IPS-NIHi7 (cell line): ENCODE measurements at regions not wholly inside any gene's neighbourhood (a gene's known extent, or its start where the extent isn't known, plus 50 kb on each side); places are given as distances from the start of the nearest gene placed in this dataset.
A peak's percentile ranks its signal among the peaks of the same experiment; 100 is the strongest.

Experiments
- DNase-seq: peaks from one replicate; pipeline ENCODE4 v3.0.0; 2012; ENCODE audit warnings: mixed read lengths; ENCODE audit errors: extremely low spot score

DNA sequence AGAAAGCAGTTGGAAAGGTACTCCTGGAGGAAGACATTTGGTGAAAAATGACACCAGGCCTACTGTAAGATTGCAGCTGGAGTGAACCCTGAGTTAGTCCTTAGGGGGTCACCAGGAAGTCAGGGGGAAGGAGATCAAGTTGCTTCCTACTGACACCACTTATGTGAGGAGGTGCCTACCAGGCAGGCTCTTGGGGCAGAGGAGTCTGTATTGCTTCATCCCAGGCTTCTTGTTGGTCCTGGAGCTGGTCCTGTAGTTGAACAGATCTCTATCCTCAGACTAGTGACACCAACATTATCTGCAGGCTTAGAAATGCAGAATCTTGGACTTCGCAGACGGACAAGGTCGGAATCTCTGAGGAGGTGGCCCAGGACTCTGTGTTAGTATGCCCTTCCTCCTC, 116.0 kb upstream of the ARGLU1 start:
- no peak for DNase-seq

DNA sequence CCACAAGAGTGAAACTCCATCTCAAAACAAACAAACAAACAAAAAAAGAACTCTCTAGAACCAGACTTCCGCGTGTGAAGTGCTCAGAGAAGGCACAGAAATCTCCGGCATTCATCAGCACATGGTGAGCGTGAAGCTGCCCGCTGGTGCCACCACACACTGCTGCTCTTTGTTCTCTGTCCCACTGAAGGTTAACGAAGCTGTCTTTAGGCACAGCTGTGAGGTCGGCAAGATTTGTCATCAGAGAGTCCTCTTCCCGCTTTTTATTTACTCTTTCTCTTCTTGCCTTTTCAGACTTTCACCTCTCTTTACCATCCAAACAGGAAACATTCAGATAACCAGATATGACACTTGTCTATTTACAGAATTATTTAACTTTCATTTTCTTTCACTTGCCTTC, 115.2 kb upstream of the ARGLU1 start:
- DNase-seq = no peak

DNA sequence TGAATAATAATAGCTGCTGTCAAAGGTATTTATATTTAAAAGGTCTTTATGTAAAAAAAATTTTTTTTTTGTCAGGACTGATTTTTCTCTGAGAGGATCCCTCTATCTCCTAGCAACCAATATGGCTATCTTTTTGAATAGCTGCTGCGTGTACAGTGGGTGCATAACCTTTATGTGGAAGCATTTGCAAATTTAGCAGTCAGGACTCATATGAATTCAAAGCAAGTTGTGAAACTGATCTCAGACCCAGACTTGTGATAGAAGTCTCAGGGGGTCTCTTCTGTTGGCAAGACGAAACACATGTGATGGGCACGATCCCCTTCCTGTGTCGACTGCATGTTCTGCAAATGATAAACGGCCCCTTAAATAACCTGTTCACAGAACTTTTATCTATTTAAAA, 114.1 kb upstream of the ARGLU1 start:
- DNase-seq = no peak

DNA sequence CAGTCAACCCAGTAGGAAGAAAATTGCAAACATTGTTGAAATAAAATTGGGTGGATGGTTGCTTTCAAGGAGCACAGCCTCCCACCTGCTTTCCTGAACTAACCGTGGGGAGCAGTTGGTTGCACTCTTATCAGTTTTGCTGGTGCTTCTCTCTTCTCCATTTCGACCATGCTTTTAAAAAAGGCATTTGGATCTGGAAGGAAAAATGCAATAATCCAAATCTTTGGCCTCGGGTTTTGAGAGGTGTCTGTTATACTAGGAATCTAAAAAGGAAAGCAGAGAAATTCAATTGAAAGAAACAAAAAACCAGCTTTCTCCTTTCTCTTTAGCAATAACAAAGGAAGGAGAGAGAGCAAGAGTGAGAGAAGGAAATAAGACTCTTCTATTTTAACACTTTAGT, 113.6 kb upstream of the ARGLU1 start:
- DNase-seq = no peak

DNA sequence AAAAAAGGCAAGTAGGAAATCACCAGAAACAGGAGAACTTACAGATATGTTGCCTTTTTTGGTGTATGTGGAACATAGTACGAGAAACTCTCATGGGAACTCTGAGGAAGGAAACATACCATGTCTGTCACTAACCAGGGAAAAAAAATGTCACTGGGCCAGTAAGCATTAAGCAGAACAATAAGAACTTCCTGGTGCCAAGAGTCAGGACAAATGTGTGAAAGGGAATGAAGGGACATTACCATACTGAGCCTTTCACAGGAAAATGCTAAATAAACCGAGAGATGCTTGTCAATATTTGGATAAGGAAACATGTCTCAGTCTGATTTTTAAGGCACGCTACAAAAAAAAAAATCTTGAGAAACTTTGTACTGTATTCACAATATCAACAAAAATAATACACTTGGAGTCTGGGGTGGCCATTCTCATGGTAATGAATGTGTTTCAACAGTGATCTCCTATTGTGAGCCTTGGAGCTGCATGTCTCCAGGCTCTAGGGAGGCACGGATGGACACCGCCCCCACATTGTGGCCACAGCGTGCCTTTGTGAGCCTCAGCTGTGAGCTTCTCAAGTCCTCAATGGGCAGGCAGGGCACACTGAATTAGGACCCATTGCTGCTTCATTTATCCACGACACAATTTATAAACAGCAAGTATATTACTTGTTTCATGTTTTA, 113.0 kb upstream of the ARGLU1 start:
- peak; percentile 71 for DNase-seq

DNA sequence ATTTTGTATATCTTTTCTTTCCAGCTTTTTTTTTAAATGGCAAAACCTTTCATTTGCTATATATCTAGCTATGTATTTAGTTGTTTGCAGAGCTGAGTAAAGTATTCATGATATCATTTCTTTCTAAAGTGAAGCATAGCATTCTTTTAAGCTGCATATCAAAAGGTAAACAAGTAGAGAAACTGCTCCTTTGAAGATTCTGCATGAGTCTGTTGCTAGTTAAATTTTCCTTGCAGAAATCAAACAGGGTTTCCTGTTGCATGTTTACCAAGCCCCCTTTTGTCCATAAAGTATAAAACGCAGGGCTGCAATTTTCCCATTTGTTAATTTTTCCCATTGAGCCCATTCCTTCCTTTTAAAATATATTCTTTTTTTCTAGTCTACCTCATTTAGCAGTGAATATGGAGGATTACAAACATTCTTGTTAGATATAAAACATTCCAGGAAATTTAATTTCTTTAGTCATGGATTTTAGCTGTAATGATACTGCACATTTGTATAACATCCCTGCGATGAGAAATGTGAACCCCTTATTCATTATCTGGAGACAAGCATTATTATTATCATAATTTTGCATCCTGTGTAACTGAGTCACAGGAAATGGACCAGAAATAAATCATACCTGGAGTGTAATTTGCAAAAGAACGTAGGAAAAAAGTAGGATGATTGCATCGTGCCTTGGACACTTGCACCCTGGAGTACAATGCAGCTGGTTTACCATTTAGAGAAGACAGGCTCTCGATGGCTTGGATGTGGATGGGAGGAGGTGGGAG, 110.9 kb upstream of the ARGLU1 start:
- DNase-seq = no peak

DNA sequence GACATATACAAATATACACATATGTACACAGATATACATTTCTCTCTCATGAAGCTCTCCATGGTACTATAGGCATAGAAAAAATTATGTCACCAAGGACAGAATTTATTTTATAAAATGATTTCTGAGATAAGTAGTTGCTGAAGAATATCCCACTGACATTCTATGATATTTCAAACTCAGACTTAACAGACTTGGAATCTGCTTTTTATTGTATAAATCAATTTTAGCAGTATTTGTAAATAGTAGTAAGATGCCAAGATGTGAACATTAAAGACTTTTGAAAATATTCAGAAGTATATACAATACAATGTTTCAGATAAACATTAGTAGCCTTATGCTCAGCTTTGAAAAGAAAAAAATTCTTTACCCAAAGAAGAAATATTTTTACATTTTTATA, 107.4 kb upstream of the ARGLU1 start:
- DNase-seq = no peak

DNA sequence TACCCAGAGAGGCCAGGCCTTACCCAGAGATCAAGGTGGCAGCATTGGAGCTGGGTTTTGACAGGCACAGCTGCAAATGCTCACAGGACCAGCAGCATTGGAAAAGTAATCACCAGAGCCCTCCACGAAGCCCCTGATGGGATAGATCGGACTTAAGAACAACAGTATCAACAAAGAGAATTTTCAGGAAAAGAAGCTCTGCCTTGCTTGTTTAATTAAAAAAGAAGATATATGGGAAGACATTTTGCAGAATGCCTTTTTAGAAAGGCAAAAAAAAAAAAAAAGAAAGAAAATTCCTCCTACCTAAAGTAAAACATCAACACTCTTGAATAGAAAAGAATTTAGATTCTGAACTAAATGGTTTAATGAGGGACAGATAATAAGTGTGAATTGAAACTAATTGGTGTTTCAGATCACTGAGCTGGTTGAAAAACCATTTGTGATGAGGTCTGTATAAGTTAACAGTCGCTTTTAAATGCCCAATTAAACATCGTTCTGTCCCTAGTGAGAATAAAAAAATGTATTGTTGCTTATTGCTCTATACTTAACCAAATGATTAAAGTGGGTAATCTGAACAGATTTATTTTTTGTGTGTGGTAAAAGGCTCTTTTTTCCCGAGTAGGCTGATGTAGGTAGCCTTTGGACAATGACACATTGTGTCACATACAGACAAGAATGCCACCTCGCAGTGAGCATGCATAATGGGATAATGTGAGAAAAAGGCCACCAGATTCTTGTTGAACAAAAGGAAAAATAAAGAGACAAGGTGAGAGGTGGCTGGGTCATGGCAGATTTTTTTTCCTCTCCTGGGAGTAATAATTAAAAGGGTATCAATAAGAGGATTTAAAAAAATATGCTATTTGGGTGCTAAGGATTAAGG, 93.0 kb upstream of the ARGLU1 start:
- no peak for DNase-seq

DNA sequence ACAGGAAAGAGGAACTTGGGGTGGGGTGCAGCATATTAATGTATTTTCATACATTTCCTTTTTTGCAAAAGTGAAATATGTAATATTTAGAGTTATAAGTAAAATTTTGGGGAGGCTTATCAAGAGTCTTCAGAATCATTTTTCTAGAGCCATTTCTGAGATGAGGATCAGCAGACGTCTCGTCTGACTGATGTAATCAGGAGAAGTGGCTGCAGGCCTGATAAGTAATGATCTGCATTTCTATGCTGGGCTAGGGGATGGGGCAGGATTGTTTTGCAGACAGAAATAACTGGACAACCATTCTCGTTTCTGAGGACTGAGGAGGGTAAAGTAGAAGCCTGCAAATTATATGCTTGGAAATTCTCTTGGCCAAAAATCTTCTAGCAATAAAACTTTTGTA, 89.2 kb upstream of the ARGLU1 start:
- DNase-seq = no peak

DNA sequence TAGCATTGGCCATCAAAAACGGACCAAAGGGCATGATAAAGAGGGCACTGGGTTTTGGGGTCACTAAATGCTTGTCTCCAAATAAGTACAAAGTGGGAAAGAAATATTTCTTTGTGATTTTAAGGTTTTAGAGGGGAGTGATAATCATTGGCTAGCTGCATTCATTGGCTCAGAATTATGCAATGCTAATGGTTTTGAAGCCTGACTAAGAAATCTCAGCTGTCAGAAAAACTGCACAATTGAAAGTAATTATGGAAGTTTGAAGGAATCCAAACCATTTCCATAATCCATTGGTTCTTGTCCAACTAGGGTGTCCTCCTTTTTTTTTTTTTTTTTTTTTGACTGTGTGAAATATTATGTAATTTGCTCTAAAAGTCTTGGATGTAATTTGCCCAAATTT, 88.2 kb upstream of the ARGLU1 start:
- no peak for DNase-seq

DNA sequence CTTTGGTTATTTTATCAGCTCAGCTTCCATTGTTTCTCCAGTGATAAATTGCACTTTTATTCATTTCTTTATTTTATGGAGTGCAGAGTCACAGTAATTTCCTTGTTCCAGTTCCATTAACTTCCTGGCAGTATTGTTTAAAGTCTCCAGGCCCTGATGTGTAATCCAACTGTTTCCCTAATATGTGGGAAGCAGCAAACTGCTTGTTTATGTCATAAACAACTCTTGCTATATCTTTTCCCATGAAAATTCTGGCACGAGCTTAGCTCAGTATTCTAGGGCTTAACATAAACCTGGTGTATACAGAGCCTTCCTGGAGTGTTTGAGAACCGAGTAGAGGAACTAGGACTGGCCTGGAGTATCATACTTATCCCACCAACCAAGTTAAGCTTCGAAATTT, 83.5 kb upstream of the ARGLU1 start:
- DNase-seq = no peak

DNA sequence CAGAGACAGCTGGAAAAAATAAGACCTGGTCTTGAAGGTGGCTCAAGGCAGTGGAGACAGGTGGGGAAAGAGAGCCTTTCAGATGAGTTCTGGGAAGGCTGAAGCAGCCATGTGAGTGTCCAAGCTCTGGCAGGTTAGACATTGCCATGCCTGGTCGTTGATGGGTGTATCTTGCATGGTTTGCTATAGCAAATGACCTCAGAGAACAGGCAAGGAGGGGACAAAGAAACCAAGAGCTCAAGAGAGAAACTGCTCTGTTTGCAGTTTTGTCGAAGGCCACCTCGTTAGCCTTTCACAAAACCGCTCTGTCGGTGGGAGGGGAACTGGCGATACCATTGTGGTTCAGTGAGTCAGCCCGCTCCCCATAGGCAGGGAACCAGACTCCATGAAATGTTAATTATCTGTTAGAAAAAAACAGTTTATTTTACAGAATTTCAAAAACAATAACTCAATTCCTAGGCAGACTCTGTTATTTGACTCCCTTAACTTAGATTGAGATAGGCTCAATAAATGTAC, 82.8 kb upstream of the ARGLU1 start:
- DNase-seq = no peak

DNA sequence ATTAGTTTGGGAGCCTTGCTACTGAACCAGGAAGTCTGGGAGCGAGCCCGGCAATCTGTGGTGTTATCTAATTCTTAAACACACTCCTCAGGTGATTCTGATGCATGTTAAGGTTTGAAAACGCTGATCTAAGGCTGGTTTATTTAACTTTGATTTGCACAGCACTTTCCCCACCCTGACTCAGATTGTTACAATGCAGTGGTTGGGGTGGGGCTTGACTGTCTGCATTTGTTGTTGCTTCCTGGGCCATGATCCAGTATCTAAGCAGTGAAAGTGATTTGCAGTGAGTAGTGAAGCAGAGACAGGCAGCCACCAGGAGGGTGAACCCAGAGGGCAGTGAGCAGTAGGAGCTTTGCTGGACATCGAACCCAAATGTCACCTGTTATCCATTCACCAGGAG, 81.6 kb upstream of the ARGLU1 start:
- no peak for DNase-seq

DNA sequence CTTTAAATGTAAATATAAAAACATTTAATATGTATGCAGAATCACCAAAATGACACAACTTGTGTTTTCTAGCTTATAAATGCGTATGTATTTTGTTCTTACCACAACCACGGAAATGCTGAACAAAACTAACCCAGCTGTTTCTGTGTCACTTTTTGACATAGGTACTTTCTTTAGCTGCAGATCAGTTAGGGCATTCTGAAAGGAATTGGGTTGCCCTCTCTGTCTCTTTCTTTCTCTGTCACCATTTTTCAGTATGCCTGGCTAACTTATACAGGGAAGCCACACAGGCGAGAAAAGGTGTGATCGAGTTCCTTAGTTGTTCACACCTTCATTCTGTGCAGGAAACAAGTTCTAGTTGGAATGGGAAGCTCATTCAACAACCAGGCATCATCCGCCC, 72.6 kb upstream of the ARGLU1 start:
- DNase-seq = no peak

DNA sequence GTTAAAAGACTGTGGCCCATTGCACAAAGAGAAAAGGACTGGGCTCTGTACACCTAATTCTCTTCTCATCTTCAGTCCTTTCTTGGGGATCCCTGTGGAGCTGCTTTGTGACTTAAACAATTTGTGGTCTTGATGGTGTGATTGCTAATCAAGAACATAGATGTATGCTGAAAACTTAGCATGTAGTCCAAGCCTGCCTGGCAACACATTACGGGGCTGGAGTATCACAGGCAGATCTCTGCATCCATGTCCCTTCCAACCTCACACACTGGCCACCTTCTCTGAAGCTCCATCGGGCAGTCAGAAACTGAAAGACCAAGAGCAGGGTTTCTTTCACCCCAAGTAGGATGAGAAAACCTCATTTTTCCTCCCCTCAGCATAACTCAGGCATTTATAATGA, 69.6 kb upstream of the ARGLU1 start:
- DNase-seq = no peak

DNA sequence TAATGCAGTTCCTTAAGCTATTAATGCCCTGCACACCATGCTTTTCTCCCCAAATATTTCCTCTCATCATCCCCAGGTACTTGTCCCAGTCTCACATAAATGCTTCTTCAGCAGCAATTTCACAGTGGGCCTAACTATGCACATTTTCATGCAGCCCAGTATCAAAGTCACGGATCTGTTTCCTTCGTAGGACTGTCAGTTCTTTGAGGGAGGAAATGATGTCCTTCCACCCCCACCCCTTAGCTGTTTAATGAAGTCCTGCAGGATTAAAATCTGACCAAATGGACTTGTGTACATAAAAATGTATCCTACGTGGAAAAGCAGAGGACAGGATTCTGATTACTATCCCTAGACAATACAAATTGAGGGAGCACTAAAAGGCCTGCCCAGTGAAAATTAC, 68.6 kb upstream of the ARGLU1 start:
- DNase-seq = no peak

DNA sequence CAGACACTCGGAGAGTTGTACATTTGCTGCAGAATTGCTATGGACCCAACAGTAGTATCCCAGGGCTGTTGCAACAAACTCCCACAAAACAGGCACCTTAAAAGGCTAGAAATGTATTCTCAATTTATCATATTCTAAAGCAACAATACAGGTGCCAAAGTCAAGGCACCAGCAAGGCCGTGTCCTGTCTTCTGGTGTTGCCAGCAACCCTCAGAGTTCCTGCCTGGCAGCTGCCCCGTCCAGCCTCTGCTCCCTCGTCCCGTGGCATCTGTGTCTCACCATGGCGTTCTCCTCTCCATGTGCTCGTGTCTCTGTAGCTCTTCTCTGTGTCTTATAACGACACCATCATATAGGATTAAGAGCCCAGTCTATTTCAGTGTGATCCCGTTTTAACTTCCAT, 67.7 kb upstream of the ARGLU1 start:
- DNase-seq = no peak

DNA sequence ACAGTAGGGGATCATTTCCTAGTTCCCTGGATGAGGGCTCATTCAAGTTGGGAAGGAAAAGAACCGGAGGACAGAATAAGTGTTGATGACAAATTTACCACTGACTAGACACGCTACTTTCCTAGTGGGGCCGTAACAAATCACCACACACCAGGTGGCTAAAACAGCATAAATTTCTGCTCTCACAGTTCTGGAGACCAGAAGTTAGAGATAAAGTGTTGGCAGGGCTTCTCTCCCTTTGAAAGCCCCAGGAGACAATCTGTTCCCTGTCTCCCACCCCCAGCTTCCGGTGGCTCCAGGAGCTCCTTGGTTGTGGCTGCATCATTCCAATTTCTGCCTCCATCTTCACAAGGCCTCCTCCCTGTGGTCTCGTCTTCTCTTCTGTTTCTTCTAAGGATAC, 65.4 kb upstream of the ARGLU1 start:
- DNase-seq = no peak

DNA sequence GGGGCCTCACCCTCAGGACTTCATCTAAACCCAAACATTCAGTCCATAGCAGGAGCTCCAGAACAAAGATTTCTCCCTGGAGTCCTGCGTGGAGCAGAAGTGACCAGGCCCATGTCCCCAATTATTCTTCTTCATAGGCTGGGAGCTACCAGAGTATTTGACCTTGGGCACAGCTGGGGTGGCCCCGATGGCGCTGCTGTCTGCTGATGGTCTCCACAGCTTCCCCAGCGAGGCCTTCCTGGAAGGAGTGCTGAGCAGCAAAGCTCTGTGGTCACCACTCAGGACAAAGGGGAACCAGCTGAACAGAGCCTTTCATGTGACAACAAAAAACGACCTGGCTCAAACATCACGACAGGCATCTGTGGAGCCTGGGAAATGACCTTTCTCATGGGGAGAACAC, 62.7 kb upstream of the ARGLU1 start:
- DNase-seq = no peak

DNA sequence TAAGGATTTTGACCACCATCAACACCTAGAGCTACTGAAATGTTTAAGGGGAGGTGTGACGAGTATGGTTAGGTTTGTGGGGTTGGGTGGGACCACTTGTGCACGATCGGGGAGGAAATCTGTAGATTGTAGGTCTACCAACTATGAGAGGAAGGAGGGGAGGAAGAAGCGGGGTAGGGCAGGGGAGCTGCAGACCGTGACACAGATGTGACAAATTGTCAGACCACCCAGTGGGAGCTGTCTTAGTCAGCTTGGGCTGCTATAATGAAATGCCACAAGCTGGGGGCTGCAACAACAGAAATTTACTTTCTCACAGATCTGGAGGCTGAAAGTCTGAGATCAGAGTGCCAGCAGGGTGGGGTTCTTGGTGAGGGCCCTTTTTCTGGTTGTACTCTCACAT, 62.2 kb upstream of the ARGLU1 start:
- DNase-seq = no peak

DNA sequence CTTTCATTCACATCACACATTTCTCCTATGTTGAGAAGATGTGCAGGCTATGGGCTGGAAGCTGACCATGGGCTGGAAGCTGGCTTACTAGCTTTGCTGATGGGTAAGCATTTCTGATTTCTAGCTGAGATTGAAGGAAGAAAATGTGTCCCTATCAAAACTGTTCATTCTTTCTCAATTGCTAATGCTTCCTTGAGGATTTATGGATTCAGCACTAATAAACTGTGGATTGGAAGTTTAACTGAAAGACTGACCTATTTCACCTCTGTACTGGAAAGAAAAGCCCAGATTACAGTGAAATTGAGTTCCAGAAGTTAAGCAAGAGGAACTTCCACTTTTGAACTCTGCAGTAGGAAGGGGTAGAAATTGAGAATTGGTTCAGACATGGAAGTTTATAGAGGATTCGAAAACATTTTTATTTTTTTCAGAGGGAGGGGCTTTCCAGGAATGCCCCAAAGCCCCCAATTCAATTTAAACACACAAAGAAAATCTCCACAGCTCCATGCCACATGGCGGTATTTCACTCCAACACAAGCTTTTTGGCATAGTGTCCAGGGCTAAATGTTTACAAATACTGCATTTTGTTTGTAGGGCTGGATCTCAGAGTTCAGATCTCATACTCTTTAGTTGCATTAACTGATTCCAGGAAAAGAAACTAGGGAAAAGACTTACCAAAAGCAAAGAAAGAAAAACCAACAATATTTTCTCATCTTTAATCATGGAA, 61.2 kb upstream of the ARGLU1 start:
- DNase-seq = no peak

DNA sequence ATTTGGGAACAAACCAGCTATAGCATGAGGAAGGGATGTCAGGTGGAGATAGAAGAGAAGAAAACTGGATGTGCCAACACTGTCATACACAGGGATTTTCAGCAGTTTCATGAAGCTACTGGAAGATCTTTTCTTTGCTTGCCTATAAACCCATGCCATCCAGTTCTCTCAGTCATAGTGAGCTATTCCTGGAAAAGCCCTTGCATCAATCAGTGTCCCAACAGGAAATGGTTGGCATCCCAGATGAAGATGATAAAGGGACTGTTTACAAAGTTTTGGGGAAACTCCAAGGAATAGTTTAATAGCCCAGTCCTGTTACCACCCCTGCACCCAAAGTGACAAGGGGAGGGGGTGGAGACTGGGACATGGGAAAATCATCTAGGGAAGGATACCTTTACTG, 58.5 kb upstream of the ARGLU1 start:
- no peak for DNase-seq
